A549 (cell line): ENCODE measurements at regions not wholly inside any gene's neighbourhood (a gene's known extent, or its start where the extent isn't known, plus 50 kb on each side); places are given as distances from the start of the nearest gene placed in this dataset.
A peak's percentile ranks its signal among the peaks of the same experiment; 100 is the strongest.

ENCODE experiments used
- ATAC-seq, 2 experiments: fragments of 200-7000 bp in 1 of 2; fragments of >200 bp in 1 of 2; cut with Nextera tagmentation in 1 of 2; cut with Tn5 transposase in 1 of 2; 3 replicates each; pipeline versions ENCODE4 v1.8.0 to v1.9.1; 2018 to 2020; ENCODE audit warnings: mild to moderate bottlenecking in 1 of 2, moderate library complexity in 1 of 2
- CTCF ChIA-PET: fragments of 300-600 bp; sonication (Branson Sonifier 250); formaldehyde crosslinking; extraction: SDS; loops from one replicate; lab custom pipeline; 2021; ENCODE audit warnings: antibody characterized with exemption, inconsistent platforms; lab: Yijun Ruan, JAX
- POLR2A ChIA-PET: fragments of 350-600 bp; formaldehyde crosslinking; extraction: SDS; loops from one replicate; lab custom pipeline; 2021; ENCODE audit warnings: antibody characterized with exemption, inconsistent platforms; lab: Yijun Ruan, JAX
- DNase-seq, 2 experiments: peaks; one replicate each; pipeline versions ENCODE4 v3.0.0 to v3.0.0-alpha.2; 2011 to 2016; ENCODE audit warnings: low read depth in 1 of 2, low spot score in 1 of 2
- FAIRE-seq: peaks from 2 replicates; lab custom pipeline; 2011; peaks lifted over from hg19 to GRCh38; lab: Jason Lieb, UNC
- H3K27ac ChIP-seq, 2 experiments: fragments of >200 bp; sonication (Bioruptor Twin); formaldehyde crosslinking; 3 replicates each; pipeline ENCODE4 v1.5.1; 2016 to 2017
- H3K4me1 ChIP-seq: fragments of >200 bp; sonication (Bioruptor Twin); formaldehyde crosslinking; 3 replicates; pipeline ENCODE4 v1.6.1; 2016
- H3K4me2 ChIP-seq: fragments of >200 bp; sonication (Bioruptor Twin); formaldehyde crosslinking; 3 replicates; pipeline ENCODE4 v1.6.1; 2016
- H3K4me3 ChIP-seq: fragments of >200 bp; sonication (Bioruptor Twin); formaldehyde crosslinking; 3 replicates; pipeline ENCODE4 v1.5.1; 2016
- H3K9me3 ChIP-seq: fragments of >200 bp; sonication (Bioruptor Twin); formaldehyde crosslinking; 3 replicates; pipeline ENCODE4 v1.6.1; 2016
- CEBPB ChIP-seq, 2 experiments: fragments of >200 bp in 1 of 2; sonication (Bioruptor Twin) in 1 of 2; formaldehyde crosslinking in 1 of 2; IDR thresholded peaks; 2 replicates each; pipeline ENCODE4 v1.6.1; 2012 to 2016
- CHD2 ChIP-seq: fragments of 150-350 bp; IDR thresholded peaks from 2 replicates; pipeline ENCODE4 v1.6.1; 2014; ENCODE audit warnings: low read length; ENCODE audit not compliant: partially characterized antibody
- EHF ChIP-seq: fragments of 250-450 bp; sonication (Bioruptor Pico); IDR thresholded peaks from 2 replicates; pipeline ENCODE4 v1.5.0; 2020; ENCODE audit warnings: mild to moderate bottlenecking
- FOSB ChIP-seq: fragments of 250-450 bp; sonication (Bioruptor Pico); IDR thresholded peaks from 2 replicates; pipeline ENCODE4 v1.5.0; 2020; ENCODE audit warnings: mild to moderate bottlenecking, moderate library complexity
- FOSL2 ChIP-seq, 2 experiments: fragments of 450-650 bp in 1 of 2; fragments of >200 bp in 1 of 2; sonication (Bioruptor Twin) in 1 of 2; formaldehyde crosslinking; IDR thresholded peaks; 2 replicates each; pipeline versions ENCODE4 v1.5.0 to v1.6.1; 2016 to 2020; ENCODE audit warnings: mild to moderate bottlenecking in 1 of 2, moderate library complexity in 1 of 2
- FOXS1 ChIP-seq: fragments of 250-450 bp; sonication (Bioruptor Pico); IDR thresholded peaks from 2 replicates; pipeline ENCODE4 v1.5.0; 2020; ENCODE audit warnings: mild to moderate bottlenecking, moderate library complexity
- GATA3 ChIP-seq: IDR thresholded peaks from 2 replicates; pipeline ENCODE4 v1.6.1; 2012; ENCODE audit warnings: borderline replicate concordance
- HEYL ChIP-seq: fragments of 250-450 bp; sonication (Bioruptor Pico); IDR thresholded peaks from 2 replicates; pipeline ENCODE4 v1.8.0; 2021; ENCODE audit warnings: mild to moderate bottlenecking, moderate library complexity
- HOXA7 ChIP-seq: fragments of 250-450 bp; sonication (Bioruptor Pico); IDR thresholded peaks from 2 replicates; pipeline ENCODE4 v1.5.0; 2020; ENCODE audit warnings: mild to moderate bottlenecking, moderate library complexity
- HOXB5 ChIP-seq: fragments of 250-450 bp; sonication (Bioruptor Pico); IDR thresholded peaks from 2 replicates; pipeline ENCODE4 v1.5.0; 2020; ENCODE audit warnings: mild to moderate bottlenecking, moderate library complexity
- JUN ChIP-seq, 2 experiments: fragments of >200 bp; sonication (Bioruptor Twin); formaldehyde crosslinking; IDR thresholded peaks; 2 replicates in 1 of 2; 3 replicates in 1 of 2; pipeline ENCODE4 v1.6.1; 2016 to 2017
- KDM5A ChIP-seq: fragments of 200-600 bp; sonication (generic); IDR thresholded peaks from 2 replicates; pipeline ENCODE4 v1.6.1; 2016; ENCODE audit warnings: antibody characterized with exemption, mild to moderate bottlenecking
- MAFK ChIP-seq: fragments of 450-650 bp; IDR thresholded peaks from 2 replicates; pipeline ENCODE4 v1.6.1; 2014; ENCODE audit not compliant: partially characterized antibody
- MAZ ChIP-seq: fragments of 150-350 bp; IDR thresholded peaks from 2 replicates; pipeline ENCODE4 v1.6.1; 2014; ENCODE audit warnings: antibody characterized with exemption, low read depth, low read length, borderline replicate concordance
- MYC ChIP-seq: IDR thresholded peaks from 2 replicates; pipeline ENCODE4 v1.6.1; 2012; ENCODE audit warnings: mild to moderate bottlenecking, inconsistent platforms, low read length, improper control_type of control experiment, borderline replicate concordance
- NFE2L2 ChIP-seq: fragments of 150-350 bp; conservative IDR thresholded peaks from 2 replicates; pipeline ENCODE4 v1.6.1; 2014; ENCODE audit warnings: low read length
- NPAS2 ChIP-seq: fragments of 250-450 bp; sonication (Bioruptor Pico); IDR thresholded peaks from 2 replicates; pipeline ENCODE4 v1.8.0; 2022; ENCODE audit warnings: mild to moderate bottlenecking, moderate library complexity, borderline replicate concordance
- NR3C1 ChIP-seq: fragments of >200 bp; sonication (Bioruptor Twin); formaldehyde crosslinking; IDR thresholded peaks from 3 replicates; pipeline ENCODE4 v1.6.1; 2017
- PHF8 ChIP-seq: fragments of 200-600 bp; sonication (generic); IDR thresholded peaks from 2 replicates; pipeline ENCODE4 v1.6.1; 2016; ENCODE audit warnings: low read depth, mild to moderate bottlenecking, antibody characterized with exemption, moderate library complexity, borderline replicate concordance
- POLR2AphosphoS2 ChIP-seq: conservative IDR thresholded peaks from 2 replicates; pipeline ENCODE4 v1.6.1; 2012; ENCODE audit warnings: low read length, improper control_type of control experiment, inconsistent platforms
- RARB ChIP-seq: fragments of 250-450 bp; sonication (Bioruptor Pico); IDR thresholded peaks from 2 replicates; pipeline ENCODE4 v1.8.0; 2021; ENCODE audit warnings: mild to moderate bottlenecking, moderate library complexity
- SMC3 ChIP-seq: fragments of >200 bp; sonication (Bioruptor Twin); formaldehyde crosslinking; IDR thresholded peaks from 3 replicates; pipeline ENCODE4 v1.6.1; 2018; ENCODE audit warnings: inconsistent platforms
- SREBF2 ChIP-seq: fragments of 450-650 bp; IDR thresholded peaks from 2 replicates; pipeline ENCODE4 v1.6.1; 2014; ENCODE audit warnings: mild to moderate bottlenecking, moderate library complexity
- TFCP2L1 ChIP-seq: fragments of 250-450 bp; sonication (Bioruptor Pico); IDR thresholded peaks from 2 replicates; pipeline ENCODE4 v1.5.0; 2021; ENCODE audit warnings: mild to moderate bottlenecking
- TP53 ChIP-seq: fragments of 250-450 bp; sonication (Bioruptor Pico); IDR thresholded peaks from 2 replicates; pipeline ENCODE4 v1.5.0; 2021; ENCODE audit warnings: mild to moderate bottlenecking, moderate library complexity
- ZFP36 ChIP-seq: fragments of 450-650 bp; IDR thresholded peaks from 2 replicates; pipeline ENCODE4 v1.6.1; 2014; ENCODE audit warnings: borderline replicate concordance; ENCODE audit not compliant: partially characterized antibody
- WGBS: methylation state at CpG from one replicate; pipeline ENCODE4 v1.1.6; 2017; ENCODE audit errors: missing lambda C conversion rate; 5-methylcytosine and 5-hydroxymethylcytosine counted together
- TF ChIP-seq, protein P1 (sequence below): fragments of >200 bp; sonication (Bioruptor Twin); formaldehyde crosslinking; IDR thresholded peaks from 3 replicates; pipeline ENCODE4 v1.6.1; 2016
- TF ChIP-seq, protein P2 (sequence below): fragments of 250-450 bp; sonication (Bioruptor Pico); IDR thresholded peaks from 2 replicates; pipeline ENCODE4 v1.5.0; 2020; ENCODE audit warnings: low read depth, mild to moderate bottlenecking, moderate library complexity
- TF ChIP-seq, protein P3 (sequence below): IDR thresholded peaks from 2 replicates; pipeline ENCODE4 v1.6.1; 2012
- TF ChIP-seq, protein P4 (sequence below): IDR thresholded peaks from 2 replicates; pipeline ENCODE4 v1.6.1; 2012
- TF ChIP-seq, protein P5 (sequence below): fragments of 250-450 bp; sonication (Bioruptor Pico); IDR thresholded peaks from 2 replicates; pipeline ENCODE4 v1.5.0; 2021; ENCODE audit warnings: mild to moderate bottlenecking, moderate library complexity, borderline replicate concordance

DNA sequence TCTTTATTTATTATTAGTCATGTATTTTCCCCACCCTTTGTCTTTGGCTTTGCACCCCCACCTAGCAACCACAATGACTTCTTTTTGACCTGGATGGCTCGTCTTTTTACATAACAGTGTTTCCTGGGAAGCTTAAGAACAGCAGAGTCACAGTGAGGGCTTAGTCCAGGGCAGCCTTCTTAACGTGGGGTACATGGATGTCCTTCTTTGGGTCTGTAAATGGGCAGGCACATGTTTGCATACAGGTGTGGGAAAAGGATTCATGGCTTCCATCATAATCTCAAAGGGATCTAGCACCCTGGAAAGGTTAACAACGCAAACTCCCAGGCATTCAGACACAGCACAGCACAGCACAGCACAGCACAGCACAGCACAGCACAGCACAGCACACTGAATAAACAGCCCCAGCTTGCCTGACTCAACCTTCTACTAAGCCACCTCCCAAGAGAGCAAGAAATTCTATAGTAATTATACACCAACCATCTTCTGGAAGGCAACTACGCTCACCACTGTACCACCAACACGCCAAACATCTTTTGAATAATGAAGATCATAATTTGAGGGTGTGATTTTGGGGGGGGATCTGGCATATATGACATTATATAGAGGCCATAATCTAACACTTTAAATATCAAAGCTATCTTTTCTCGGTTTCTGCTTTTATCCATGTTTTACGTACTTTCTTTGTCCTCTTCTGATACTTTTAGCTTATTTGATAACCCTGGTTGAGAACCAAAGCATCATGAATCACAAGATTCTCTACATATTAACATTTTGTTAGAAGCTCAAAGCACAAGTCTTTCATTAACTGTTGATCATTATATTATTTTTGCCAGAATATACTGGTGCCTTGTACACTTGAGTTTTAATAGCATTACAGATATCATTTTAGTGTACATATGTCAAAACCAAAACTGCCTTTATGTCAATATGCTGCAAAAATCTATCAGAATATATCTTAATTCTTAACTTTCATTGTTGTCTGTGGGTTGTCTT lies 177.2 kb upstream of the KLF14 start:
- TF ChIP-seq JUN (IDR thresholded peaks at IDR 0.05) (peak in 1 of 2 experiments; percentile 82; a peak in 3 of 5 replicates), RARB (CRISPR knock-in tag) (no peak; the same call in 1 of the 2 replicates), PHF8 (no peak), EHF (CRISPR knock-in tag) (0 out of 2 replicates have a peak, but pooled peaks have one; percentile 57), HOXA7 (CRISPR knock-in tag) (peak; percentile 37; the same call in 1 of the 2 replicates), MAZ (no peak), ZFP36 (peak; percentile 91), NR3C1 (no peak), POLR2AphosphoS2 (peak; percentile 92), FOXS1 (CRISPR knock-in tag) (no peak), SMC3 (no peak), TFCP2L1 (no peak), MYC (no peak), NPAS2 (no peak), KDM5A (no peak), NFE2L2 (no peak), FOSB (no peak), HEYL (CRISPR knock-in tag) (no peak), HOXB5 (CRISPR knock-in tag) (0 out of 2 replicates have a peak, but pooled peaks have one; percentile 23), MAFK (peak; percentile 31), CEBPB (IDR thresholded peaks at IDR 0.05) (peak in 1 of 2 experiments; percentile 44; a peak in 1 of 4 replicates), TP53 (0 out of 2 replicates have a peak, but pooled peaks have one; percentile 42), SREBF2 (no peak), CHD2 (no peak), FOSL2 (IDR thresholded peaks at IDR 0.05) (no peak), FOSL2 (CRISPR knock-in tag; IDR thresholded peaks at IDR 0.05) (0 out of 2 replicates have a peak, but pooled peaks have one; percentile 22), GATA3 (peak; percentile 56; the same call in 1 of the 2 replicates)
- TF ChIP-seq, protein P1, sequence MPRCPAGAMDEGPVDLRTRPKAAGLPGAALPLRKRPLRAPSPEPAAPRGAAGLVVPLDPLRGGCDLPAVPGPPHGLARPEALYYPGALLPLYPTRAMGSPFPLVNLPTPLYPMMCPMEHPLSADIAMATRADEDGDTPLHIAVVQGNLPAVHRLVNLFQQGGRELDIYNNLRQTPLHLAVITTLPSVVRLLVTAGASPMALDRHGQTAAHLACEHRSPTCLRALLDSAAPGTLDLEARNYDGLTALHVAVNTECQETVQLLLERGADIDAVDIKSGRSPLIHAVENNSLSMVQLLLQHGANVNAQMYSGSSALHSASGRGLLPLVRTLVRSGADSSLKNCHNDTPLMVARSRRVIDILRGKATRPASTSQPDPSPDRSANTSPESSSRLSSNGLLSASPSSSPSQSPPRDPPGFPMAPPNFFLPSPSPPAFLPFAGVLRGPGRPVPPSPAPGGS: no peak
- TF ChIP-seq, protein P2, sequence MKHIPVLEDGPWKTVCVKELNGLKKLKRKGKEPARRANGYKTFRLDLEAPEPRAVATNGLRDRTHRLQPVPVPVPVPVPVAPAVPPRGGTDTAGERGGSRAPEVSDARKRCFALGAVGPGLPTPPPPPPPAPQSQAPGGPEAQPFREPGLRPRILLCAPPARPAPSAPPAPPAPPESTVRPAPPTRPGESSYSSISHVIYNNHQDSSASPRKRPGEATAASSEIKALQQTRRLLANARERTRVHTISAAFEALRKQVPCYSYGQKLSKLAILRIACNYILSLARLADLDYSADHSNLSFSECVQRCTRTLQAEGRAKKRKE (CRISPR knock-in tag): 0 out of 2 replicates have a peak, but pooled peaks have one; percentile 23
- TF ChIP-seq, protein P3, sequence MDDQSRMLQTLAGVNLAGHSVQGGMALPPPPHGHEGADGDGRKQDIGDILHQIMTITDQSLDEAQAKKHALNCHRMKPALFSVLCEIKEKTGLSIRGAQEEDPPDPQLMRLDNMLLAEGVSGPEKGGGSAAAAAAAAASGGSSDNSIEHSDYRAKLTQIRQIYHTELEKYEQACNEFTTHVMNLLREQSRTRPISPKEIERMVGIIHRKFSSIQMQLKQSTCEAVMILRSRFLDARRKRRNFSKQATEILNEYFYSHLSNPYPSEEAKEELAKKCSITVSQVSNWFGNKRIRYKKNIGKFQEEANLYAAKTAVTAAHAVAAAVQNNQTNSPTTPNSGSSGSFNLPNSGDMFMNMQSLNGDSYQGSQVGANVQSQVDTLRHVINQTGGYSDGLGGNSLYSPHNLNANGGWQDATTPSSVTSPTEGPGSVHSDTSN: no peak
- TF ChIP-seq, protein P4, sequence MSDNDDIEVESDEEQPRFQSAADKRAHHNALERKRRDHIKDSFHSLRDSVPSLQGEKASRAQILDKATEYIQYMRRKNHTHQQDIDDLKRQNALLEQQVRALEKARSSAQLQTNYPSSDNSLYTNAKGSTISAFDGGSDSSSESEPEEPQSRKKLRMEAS: no peak; the same call in none of the 2 replicates
- TF ChIP-seq, protein P5, sequence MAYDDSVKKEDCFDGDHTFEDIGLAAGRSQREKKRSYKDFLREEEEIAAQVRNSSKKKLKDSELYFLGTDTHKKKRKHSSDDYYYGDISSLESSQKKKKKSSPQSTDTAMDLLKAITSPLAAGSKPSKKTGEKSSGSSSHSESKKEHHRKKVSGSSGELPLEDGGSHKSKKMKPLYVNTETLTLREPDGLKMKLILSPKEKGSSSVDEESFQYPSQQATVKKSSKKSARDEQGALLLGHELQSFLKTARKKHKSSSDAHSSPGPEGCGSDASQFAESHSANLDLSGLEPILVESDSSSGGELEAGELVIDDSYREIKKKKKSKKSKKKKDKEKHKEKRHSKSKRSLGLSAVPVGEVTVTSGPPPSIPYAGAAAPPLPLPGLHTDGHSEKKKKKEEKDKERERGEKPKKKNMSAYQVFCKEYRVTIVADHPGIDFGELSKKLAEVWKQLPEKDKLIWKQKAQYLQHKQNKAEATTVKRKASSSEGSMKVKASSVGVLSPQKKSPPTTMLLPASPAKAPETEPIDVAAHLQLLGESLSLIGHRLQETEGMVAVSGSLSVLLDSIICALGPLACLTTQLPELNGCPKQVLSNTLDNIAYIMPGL (CRISPR knock-in tag): no peak
- H3K9me3 ChIP-seq: no peaks in the 10 kb centered on the region
- peak overlapping the region; percentile 85 to 93 for H3K27ac ChIP-seq
- ATAC-seq: peak in 1 of 2 experiments; percentile 60; a peak in 3 of 6 replicates
- WGBS: 0% methylated on average over 7 of the region's 7 CpGs
- H3K4me3 ChIP-seq: peak overlapping the region; percentile 62
- H3K4me1 ChIP-seq: peaks cover 61% of the 10 kb centered on the region
- ChIA-PET CTCF (interaction anchor here (0.7 to 1.6 kb wide), 4 partner anchors 9 to 49 kb away, joined by 3 to 6 read pairs (median 4); no protein-coding TSS in a partner anchor), POLR2A (interaction anchor here (0.6 to 4.5 kb wide), 9 partner anchors 7 to 76 kb away, joined by 3 to 52 read pairs (median 6); no protein-coding TSS in a partner anchor)
- peak overlapping the region; percentile 96 for H3K4me2 ChIP-seq
- FAIRE-seq: no peak
- DNase-seq: peak in 1 of 2 experiments; percentile 72
